Epithelial cell of proximal tubule (primary cell): ENCODE measurements at regions not wholly inside any gene's neighbourhood (a gene's known extent, or its start where the extent isn't known, plus 50 kb on each side); places are given as distances from the start of the nearest gene placed in this dataset.

Source experiments
- DNase-seq: peaks from one replicate; pipeline ENCODE4 v3.0.0-alpha.2; 2011; ENCODE audit warnings: low read depth
- H3K4me3 ChIP-seq: 2 replicates; pipeline ENCODE4 v1.5.1; 2011; ENCODE audit warnings: low read depth, mild to moderate bottlenecking, low read length
- TF ChIP-seq, protein P1 (sequence below): conservative IDR thresholded peaks from 2 replicates; pipeline ENCODE4 v1.5.1; 2012; ENCODE audit warnings: low read depth, mild to moderate bottlenecking, low read length

DNA sequence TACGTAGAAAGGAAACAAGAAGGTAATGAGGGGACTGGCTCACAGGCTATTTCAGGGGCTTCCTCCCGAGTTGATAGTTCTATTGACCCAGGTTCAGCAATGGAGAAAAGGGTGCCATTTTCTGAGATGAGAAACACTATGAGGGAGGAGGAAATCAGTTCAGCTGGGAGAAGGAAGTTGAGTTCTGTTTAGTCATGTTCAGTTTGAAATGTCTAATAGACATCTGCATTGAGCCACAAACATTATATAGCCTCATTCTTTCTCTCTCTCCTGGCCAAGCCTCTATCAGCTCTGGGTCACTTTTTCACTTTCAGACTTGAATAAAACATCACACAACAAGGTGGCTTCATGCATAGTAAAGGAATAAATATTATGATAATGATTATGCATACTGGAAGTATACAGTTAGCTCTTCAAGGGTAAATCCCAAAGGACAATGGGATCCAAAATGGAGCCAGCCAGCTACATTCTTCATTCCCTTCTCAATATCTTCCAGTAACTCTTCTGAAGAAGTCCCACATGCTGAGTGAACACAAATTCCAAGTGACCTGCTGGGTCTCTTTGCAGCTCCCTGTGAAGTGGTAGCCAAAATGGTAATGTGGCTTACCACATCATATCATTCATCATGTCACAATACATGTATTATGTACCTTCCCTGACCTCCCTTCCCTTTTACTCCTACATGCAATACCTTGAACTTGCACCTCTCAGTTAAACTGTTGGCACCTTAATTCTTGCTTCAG, 80.9 kb upstream of the CD44 start:
- TF ChIP-seq, protein P1, sequence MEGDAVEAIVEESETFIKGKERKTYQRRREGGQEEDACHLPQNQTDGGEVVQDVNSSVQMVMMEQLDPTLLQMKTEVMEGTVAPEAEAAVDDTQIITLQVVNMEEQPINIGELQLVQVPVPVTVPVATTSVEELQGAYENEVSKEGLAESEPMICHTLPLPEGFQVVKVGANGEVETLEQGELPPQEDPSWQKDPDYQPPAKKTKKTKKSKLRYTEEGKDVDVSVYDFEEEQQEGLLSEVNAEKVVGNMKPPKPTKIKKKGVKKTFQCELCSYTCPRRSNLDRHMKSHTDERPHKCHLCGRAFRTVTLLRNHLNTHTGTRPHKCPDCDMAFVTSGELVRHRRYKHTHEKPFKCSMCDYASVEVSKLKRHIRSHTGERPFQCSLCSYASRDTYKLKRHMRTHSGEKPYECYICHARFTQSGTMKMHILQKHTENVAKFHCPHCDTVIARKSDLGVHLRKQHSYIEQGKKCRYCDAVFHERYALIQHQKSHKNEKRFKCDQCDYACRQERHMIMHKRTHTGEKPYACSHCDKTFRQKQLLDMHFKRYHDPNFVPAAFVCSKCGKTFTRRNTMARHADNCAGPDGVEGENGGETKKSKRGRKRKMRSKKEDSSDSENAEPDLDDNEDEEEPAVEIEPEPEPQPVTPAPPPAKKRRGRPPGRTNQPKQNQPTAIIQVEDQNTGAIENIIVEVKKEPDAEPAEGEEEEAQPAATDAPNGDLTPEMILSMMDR = no peak
- DNase-seq = no peak
- H3K4me3 ChIP-seq = no peak overlapping the region

DNA sequence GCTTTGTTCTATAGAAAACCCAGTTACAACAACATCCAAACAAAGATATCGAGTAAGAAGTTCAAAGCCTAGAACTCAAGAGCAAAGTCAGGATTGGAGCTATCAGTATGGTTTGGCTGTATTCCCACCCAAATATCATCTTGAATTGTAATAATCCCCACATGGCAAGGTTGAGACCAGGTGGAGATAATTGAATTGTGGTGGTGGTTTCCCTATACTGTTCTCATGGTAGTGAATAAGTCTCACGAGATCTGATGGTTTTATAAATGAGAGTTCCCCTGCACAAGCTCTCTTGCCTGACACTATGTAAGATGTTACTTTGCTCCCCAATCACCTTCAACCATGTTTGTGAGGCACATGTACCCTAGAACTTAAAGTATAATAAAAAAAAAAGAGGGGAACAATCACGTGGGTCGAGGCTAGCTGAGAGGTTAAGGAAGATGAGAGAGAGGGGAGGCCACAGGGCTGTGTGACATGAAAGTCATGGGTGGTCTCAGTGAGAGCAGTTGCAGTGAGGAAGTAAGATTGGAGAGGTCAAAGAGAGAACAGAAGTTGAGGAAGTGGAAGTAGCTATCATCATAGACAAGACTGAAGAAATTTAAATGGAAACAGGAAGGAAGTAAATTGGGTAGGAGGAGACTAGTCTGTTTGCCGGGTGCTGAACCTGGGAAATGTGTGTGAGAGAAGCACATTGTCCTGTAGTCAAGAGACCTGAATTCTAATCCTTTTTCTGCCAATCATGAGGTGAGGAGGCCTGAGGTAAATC, 80.1 kb upstream of the CD44 start:
- DNase-seq = no peak
- TF ChIP-seq, protein P1 = no peak
- H3K4me3 ChIP-seq = no peak overlapping the region

DNA sequence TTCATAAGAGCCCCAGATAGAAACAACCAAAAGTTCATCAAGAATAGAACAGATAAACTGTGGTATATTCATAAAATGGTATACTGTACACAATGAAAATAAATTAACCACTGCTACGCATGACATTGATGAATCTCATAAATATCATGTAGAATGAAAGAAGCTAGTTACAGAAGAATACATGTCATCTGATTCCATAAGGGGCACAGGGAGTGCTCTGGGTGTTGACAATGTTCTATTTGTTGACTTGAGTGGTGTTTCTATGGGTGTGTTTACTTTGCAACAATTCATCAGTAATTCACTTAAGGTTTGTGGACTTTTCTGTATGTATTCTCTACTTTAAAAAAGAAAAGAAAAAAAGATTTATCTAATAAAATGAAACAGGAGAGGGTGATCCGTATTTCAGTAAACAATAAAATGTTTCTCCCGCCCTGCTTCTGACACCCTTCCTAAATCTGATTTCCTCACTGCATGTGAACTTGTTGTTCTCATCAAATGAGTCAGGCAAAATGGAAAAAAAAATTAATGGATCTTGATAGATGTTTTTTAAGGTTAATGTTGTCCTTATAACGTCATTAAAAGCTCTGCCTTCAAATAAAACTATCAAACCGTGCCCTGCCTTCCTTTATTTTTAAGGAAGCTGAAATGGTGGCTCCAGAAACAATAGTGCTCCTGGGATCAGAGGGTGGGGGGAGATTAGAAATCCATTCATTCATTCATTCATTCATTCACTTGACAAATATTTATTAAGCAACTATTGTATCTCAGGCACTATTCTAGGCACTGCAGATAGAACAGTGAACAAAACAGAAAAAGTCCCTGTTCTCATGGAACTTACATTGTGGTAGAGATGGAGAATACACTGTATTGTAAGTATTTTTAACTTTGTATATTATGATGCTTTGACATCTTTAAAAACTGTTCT, 77.2 kb upstream of the CD44 start:
- no peak overlapping the region for H3K4me3 ChIP-seq
- no peak for DNase-seq
- TF ChIP-seq, protein P1 = no peak

DNA sequence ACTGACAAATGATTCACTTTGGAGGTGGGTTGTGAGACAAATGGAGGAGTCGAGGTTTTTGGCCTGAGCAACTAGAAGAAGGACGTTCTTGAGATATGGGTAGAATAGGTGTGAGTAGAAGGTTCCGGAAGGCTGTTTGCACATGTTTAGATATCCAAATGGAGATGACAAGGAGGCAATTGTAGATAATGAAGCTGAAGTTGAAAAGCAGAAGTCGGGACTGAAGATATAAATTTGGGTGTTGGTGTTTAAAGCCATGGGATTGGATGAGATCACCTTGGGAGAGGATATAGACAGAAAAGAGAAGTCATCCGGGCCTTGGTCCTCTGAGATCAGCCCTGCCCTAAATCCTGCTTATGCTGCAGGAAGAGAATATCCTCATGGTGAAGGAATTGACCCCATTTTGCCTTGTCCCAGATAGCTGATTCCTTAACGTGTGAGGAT, 75.5 kb upstream of the CD44 start:
- no peak for DNase-seq
- no peak overlapping the region for H3K4me3 ChIP-seq
- TF ChIP-seq, protein P1 = no peak

DNA sequence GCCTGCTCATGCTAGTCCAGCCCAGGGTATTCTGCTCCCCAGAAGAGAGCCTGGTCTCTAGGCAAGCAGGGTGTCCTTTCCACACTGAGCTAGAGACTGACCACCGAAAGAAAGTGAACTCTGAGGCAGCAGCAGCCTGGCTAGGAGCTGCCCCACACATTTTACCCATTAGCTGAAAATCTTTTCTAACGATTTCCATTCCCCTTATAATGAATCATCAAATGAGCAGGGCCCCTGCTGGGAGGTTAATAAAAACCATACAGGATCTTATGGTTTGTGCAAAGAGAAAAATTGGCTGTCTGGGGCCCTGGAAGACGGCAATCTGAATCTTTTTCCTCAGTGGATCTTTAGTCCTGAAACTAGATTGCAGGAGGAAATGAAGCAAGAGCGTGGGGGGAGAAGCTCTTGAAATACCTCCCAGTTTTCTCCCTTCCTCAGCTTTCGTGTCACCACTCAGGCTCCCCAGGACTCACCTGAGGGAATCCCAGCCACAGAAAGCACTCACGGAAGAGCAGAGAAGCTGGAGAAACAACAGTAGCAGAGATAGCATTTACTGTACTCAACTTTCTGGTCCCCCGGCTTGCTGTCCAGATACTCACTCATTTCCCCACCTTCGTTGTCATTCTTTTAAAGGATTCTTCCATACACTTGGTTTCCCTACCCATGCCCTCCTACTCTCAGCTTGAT, 74.7 kb upstream of the CD44 start:
- DNase-seq = no peak

DNA sequence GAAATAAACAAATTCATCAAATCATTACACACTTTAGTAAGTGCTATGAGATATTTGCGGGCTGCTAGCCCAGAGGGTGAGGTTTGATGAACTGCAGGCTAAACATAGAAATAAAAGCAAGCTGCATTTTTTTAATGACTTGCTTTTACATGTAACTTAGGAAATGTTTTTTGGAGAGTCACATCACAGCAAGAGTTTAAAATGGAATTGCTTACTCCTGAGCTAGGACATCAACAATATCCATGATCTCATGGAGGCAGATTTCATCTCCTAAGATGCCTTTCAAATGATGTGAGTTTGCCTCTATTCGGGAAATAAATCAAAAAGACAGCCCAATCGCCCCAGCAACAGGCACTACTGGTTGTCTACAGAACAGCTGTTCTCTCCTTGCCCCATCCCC, 73.4 kb upstream of the CD44 start:
- TF ChIP-seq, protein P1 = no peak
- no peak overlapping the region for H3K4me3 ChIP-seq
- no peak for DNase-seq

More for the DNA sequence above, 74.7 kb upstream of the CD44 start:
- TF ChIP-seq, protein P1 = no peak
- no peak overlapping the region for H3K4me3 ChIP-seq
